ENCODE measurements at regions not wholly inside any gene's neighbourhood (a gene's known extent, or its start where the extent isn't known, plus 50 kb on each side); places are given as distances from the start of the nearest gene placed in this dataset.

DNA sequence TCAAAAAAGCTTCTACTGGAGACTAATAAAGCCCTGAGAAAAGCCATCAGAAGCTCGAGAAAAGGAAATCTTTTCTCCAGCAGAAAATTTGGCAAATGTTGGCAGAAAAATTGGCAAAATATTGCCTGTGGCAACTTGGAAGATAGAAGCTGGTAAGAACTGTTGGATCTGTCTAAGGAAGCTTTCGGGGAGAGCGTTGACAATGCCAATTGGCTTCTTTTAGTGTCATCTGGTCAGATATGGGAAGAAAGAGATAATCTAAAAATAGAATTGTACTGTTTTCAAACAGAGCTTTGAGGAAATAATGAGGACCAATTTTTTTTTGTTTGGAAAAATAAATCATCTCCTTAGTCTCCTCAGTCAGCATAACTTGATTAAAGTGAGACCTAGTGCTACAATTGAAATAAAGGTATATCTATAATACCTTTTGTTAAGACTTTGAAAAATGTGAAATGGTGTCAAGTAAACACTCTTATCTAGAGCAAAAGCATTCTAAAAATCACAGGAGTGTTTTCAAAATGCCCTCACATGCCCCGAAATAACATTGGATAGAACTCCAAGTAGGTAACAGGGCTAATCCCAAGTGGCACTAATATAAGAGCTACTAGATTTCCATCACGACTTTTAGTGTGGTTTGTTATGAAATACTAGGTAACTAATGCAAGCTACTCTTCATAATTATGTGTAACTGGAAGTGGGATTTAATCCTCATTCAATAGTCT is 882.2 kb upstream of the B3GALT2 start (continued):
- TF ChIP-seq BACH2 (CRISPR knock-in tag; IDR thresholded peaks at IDR 0.05; ENCODE audit: borderline replicate concordance) (no peak), SNAI2 (CRISPR knock-in tag; IDR thresholded peaks at IDR 0.05) (no peak)
- TF ChIP-seq, protein P1, sequence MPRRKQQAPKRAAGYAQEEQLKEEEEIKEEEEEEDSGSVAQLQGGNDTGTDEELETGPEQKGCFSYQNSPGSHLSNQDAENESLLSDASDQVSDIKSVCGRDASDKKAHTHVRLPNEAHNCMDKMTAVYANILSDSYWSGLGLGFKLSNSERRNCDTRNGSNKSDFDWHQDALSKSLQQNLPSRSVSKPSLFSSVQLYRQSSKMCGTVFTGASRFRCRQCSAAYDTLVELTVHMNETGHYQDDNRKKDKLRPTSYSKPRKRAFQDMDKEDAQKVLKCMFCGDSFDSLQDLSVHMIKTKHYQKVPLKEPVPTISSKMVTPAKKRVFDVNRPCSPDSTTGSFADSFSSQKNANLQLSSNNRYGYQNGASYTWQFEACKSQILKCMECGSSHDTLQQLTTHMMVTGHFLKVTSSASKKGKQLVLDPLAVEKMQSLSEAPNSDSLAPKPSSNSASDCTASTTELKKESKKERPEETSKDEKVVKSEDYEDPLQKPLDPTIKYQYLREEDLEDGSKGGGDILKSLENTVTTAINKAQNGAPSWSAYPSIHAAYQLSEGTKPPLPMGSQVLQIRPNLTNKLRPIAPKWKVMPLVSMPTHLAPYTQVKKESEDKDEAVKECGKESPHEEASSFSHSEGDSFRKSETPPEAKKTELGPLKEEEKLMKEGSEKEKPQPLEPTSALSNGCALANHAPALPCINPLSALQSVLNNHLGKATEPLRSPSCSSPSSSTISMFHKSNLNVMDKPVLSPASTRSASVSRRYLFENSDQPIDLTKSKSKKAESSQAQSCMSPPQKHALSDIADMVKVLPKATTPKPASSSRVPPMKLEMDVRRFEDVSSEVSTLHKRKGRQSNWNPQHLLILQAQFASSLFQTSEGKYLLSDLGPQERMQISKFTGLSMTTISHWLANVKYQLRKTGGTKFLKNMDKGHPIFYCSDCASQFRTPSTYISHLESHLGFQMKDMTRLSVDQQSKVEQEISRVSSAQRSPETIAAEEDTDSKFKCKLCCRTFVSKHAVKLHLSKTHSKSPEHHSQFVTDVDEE (CRISPR knock-in tag; IDR thresholded peaks at IDR 0.05) = no peak

DNA sequence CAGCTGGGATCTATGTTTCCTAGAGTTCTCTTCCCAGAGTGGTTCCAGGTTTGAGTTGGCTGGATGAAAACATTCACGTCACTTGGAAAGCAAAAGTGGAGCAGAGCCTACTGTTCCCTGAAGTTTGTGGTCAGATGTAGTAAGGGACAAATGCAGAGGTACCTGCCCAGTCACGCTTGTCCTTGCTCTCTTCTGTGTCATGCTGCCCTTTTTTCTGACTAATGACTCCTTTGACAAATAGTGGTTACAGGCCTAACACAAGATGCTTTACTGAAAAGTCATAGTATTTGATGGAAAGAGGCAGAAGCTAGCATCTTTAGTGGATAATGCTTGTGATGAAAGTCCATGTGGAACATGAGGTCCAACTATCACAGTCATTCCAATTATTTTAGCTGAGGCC is 881.4 kb upstream of the B3GALT2 start:
- TF ChIP-seq PPARA (CRISPR knock-in tag; IDR thresholded peaks at IDR 0.05; ENCODE audit: borderline replicate concordance) (no peak), OSR1 (CRISPR knock-in tag; IDR thresholded peaks at IDR 0.05) (no peak), ZNF8 (CRISPR knock-in tag; IDR thresholded peaks at IDR 0.05) (no peak)
- no peak for ATAC-seq

DNA sequence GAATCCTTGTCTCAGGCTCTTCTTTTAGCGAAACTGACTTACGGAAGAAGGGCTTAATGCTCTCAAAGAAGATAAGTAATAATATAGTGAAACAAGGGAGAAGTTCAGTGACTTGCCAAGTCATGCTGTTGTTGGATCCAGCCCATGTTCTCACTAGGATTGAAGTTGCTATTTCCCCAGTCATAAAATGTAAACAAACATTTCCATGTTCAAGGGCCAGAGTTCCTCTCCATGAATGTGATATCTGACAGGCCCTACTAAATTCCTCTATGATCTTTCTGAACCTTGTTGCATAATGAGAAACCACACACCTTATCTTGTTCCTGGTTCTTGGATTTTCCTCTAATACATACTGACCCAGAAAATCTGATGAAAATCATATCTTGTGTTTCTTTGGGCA is 876.5 kb upstream of the B3GALT2 start:
- TF ChIP-seq RARB (CRISPR knock-in tag; IDR thresholded peaks at IDR 0.05) (no peak), OSR1 (CRISPR knock-in tag; IDR thresholded peaks at IDR 0.05) (no peak), ESRRG (CRISPR knock-in tag; IDR thresholded peaks at IDR 0.05) (no peak), ZFP3 (CRISPR knock-in tag; IDR thresholded peaks at IDR 0.05) (no peak), SNAI2 (CRISPR knock-in tag; IDR thresholded peaks at IDR 0.05) (no peak), PPARA (CRISPR knock-in tag; IDR thresholded peaks at IDR 0.05; ENCODE audit: borderline replicate concordance) (no peak), GLIS3 (CRISPR knock-in tag; IDR thresholded peaks at IDR 0.05) (no peak), ZNF565 (CRISPR knock-in tag; conservative IDR thresholded peaks at IDR 0.05; ENCODE audit: low read depth) (no peak), CSDC2 (CRISPR knock-in tag; IDR thresholded peaks at IDR 0.05) (no peak), TCF4 (CRISPR knock-in tag; IDR thresholded peaks at IDR 0.05; ENCODE audit: borderline replicate concordance) (no peak), ZNF8 (CRISPR knock-in tag; IDR thresholded peaks at IDR 0.05) (no peak), TOX (CRISPR knock-in tag; IDR thresholded peaks at IDR 0.05; ENCODE audit: borderline replicate concordance) (no peak)
- TF ChIP-seq, protein P2, sequence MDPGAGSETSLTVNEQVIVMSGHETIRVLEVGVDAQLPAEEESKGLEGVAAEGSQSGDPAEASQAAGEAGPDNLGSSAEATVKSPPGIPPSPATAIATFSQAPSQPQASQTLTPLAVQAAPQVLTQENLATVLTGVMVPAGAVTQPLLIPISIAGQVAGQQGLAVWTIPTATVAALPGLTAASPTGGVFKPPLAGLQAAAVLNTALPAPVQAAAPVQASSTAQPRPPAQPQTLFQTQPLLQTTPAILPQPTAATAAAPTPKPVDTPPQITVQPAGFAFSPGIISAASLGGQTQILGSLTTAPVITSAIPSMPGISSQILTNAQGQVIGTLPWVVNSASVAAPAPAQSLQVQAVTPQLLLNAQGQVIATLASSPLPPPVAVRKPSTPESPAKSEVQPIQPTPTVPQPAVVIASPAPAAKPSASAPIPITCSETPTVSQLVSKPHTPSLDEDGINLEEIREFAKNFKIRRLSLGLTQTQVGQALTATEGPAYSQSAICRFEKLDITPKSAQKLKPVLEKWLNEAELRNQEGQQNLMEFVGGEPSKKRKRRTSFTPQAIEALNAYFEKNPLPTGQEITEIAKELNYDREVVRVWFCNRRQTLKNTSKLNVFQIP (CRISPR knock-in tag; IDR thresholded peaks at IDR 0.05; ENCODE audit: borderline replicate concordance, low read depth) = no peak
- TF ChIP-seq, protein P3, sequence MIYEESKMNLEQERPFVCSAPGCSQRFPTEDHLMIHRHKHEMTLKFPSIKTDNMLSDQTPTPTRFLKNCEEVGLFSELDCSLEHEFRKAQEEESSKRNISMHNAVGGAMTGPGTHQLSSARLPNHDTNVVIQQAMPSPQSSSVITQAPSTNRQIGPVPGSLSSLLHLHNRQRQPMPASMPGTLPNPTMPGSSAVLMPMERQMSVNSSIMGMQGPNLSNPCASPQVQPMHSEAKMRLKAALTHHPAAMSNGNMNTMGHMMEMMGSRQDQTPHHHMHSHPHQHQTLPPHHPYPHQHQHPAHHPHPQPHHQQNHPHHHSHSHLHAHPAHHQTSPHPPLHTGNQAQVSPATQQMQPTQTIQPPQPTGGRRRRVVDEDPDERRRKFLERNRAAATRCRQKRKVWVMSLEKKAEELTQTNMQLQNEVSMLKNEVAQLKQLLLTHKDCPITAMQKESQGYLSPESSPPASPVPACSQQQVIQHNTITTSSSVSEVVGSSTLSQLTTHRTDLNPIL (CRISPR knock-in tag; IDR thresholded peaks at IDR 0.05; ENCODE audit: low read depth) = no peak
- TF ChIP-seq, protein P4, sequence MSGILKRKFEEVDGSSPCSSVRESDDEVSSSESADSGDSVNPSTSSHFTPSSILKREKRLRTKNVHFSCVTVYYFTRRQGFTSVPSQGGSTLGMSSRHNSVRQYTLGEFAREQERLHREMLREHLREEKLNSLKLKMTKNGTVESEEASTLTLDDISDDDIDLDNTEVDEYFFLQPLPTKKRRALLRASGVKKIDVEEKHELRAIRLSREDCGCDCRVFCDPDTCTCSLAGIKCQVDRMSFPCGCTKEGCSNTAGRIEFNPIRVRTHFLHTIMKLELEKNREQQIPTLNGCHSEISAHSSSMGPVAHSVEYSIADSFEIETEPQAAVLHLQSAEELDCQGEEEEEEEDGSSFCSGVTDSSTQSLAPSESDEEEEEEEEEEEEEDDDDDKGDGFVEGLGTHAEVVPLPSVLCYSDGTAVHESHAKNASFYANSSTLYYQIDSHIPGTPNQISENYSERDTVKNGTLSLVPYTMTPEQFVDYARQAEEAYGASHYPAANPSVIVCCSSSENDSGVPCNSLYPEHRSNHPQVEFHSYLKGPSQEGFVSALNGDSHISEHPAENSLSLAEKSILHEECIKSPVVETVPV (CRISPR knock-in tag; IDR thresholded peaks at IDR 0.05) = no peak
- TF ChIP-seq, protein P1 (CRISPR knock-in tag; IDR thresholded peaks at IDR 0.05) = no peak
- TF ChIP-seq, protein P5, sequence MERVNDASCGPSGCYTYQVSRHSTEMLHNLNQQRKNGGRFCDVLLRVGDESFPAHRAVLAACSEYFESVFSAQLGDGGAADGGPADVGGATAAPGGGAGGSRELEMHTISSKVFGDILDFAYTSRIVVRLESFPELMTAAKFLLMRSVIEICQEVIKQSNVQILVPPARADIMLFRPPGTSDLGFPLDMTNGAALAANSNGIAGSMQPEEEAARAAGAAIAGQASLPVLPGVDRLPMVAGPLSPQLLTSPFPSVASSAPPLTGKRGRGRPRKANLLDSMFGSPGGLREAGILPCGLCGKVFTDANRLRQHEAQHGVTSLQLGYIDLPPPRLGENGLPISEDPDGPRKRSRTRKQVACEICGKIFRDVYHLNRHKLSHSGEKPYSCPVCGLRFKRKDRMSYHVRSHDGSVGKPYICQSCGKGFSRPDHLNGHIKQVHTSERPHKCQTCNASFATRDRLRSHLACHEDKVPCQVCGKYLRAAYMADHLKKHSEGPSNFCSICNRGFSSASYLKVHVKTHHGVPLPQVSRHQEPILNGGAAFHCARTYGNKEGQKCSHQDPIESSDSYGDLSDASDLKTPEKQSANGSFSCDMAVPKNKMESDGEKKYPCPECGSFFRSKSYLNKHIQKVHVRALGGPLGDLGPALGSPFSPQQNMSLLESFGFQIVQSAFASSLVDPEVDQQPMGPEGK (CRISPR knock-in tag; IDR thresholded peaks at IDR 0.05; ENCODE audit: borderline replicate concordance) = no peak
- ATAC-seq = no peak
